NCI-H2171 (cell line): ENCODE measurements at regions not wholly inside any gene's neighbourhood (a gene's known extent, or its start where the extent isn't known, plus 50 kb on each side); places are given as distances from the start of the nearest gene placed in this dataset.

Source experiments
- DNase-seq: peaks from one replicate; lab custom pipeline; 2025; lab: John Stamatoyannopoulos, UW

GRCh38 chr3:86175593-86176444, 815.1 kb downstream of the VGLL3 start:
- DNase-seq = no peak

- no peak for DNase-seq
Observed at GRCh38 chr3:86175051-86175536, 815.9 kb downstream of the VGLL3 start.

GRCh38 chr3:86173401-86173800, 817.5 kb downstream of the VGLL3 start:
- DNase-seq = no peak

GRCh38 chr3:86168512-86168911, 822.4 kb downstream of the VGLL3 start:
- DNase-seq = no peak

- DNase-seq = no peak
Observed at GRCh38 chr3:86162521-86162920, 828.4 kb downstream of the VGLL3 start.

GRCh38 chr3:86161493-86161892, 829.5 kb downstream of the VGLL3 start:
- no peak for DNase-seq

- no peak for DNase-seq
Observed at GRCh38 chr3:86152620-86153019, 838.3 kb downstream of the VGLL3 start.

- DNase-seq = no peak
Observed at GRCh38 chr3:86149054-86149453, 841.9 kb downstream of the VGLL3 start.

GRCh38 chr3:86147119-86147518, 843.8 kb downstream of the VGLL3 start:
- DNase-seq = no peak

- DNase-seq = no peak
Observed at GRCh38 chr3:86126552-86126951, 864.4 kb downstream of the VGLL3 start.
